ENCODE measurements at regions not wholly inside any gene's neighbourhood (a gene's known extent, or its start where the extent isn't known, plus 50 kb on each side); places are given as distances from the start of the nearest gene placed in this dataset.

GRCh38 chr12:78797196-78797931 lies 67.2 kb upstream of the SYT1 start:
- Histone ChIP-seq H3K27me3 (ENCODE audit: insufficient read depth, low read length) (no peaks in the 10 kb centered on the region), H3K36me3 (ENCODE audit: insufficient read depth, low read depth, low read length) (no peaks in the 10 kb centered on the region), H3K27ac (ENCODE audit: low read length) (no peak overlapping the region), H3K9me3 (ENCODE audit: insufficient read depth, low read depth, low read length) (0 out of 2 replicates have a peak, but pooled peaks cover 4% of the 10 kb centered on the region), H3K9ac (ENCODE audit: low read depth, low read length) (no peak overlapping the region), H3K4me1 (ENCODE audit: insufficient read depth, low read length) (peaks cover 6% of the 10 kb centered on the region; the same call in 1 of the 2 replicates), H3K4me3 (ENCODE audit: low read length) (no peak overlapping the region)

- Histone ChIP-seq H3K9me3 (ENCODE audit: insufficient read depth, low read depth, low read length) (0 out of 2 replicates have a peak, but pooled peaks cover 4% of the 10 kb centered on the region), H3K27me3 (ENCODE audit: insufficient read depth, low read length) (no peaks in the 10 kb centered on the region), H3K36me3 (ENCODE audit: insufficient read depth, low read depth, low read length) (no peaks in the 10 kb centered on the region), H3K4me1 (ENCODE audit: insufficient read depth, low read length) (no peaks in the 10 kb centered on the region), H3K4me3 (ENCODE audit: low read length) (no peak overlapping the region), H3K9ac (ENCODE audit: low read depth, low read length) (no peak overlapping the region), H3K27ac (ENCODE audit: low read length) (no peak overlapping the region)
These were observed 64.9 kb upstream of the SYT1 start for GRCh38 chr12:78799649-78800048.

GRCh38 chr12:78802593-78802992 lies 62.0 kb upstream of the SYT1 start:
- no peaks in the 10 kb centered on the region for H3K9me3 ChIP-seq (ENCODE audit: insufficient read depth, low read depth, low read length)
- H3K36me3 ChIP-seq (ENCODE audit: insufficient read depth, low read depth, low read length), result no peaks in the 10 kb centered on the region
- no peaks in the 10 kb centered on the region for H3K4me1 ChIP-seq (ENCODE audit: insufficient read depth, low read length)
- H3K27me3 ChIP-seq (ENCODE audit: insufficient read depth, low read length), result no peaks in the 10 kb centered on the region
- no peak overlapping the region for H3K4me3 ChIP-seq (ENCODE audit: low read length)
- H3K27ac ChIP-seq (ENCODE audit: low read length), result no peak overlapping the region
- no peak overlapping the region for H3K9ac ChIP-seq (ENCODE audit: low read depth, low read length)

GRCh38 chr12:78804262-78804661 lies 60.3 kb upstream of the SYT1 start:
- no peaks in the 10 kb centered on the region for H3K36me3 ChIP-seq (ENCODE audit: insufficient read depth, low read depth, low read length)
- no peaks in the 10 kb centered on the region for H3K9me3 ChIP-seq (ENCODE audit: insufficient read depth, low read depth, low read length)
- H3K4me1 ChIP-seq (ENCODE audit: insufficient read depth, low read length), result peaks cover 9% of the 10 kb centered on the region; the same call in 1 of the 2 replicates
- no peak overlapping the region for H3K4me3 ChIP-seq (ENCODE audit: low read length)
- H3K27ac ChIP-seq (ENCODE audit: low read length), result no peak overlapping the region
- no peak overlapping the region for H3K9ac ChIP-seq (ENCODE audit: low read depth, low read length)
- H3K27me3 ChIP-seq (ENCODE audit: insufficient read depth, low read length), result no peaks in the 10 kb centered on the region
